ENCODE measurements at regions not wholly inside any gene's neighbourhood (a gene's known extent, or its start where the extent isn't known, plus 50 kb on each side); places are given as distances from the start of the nearest gene placed in this dataset.

DNA sequence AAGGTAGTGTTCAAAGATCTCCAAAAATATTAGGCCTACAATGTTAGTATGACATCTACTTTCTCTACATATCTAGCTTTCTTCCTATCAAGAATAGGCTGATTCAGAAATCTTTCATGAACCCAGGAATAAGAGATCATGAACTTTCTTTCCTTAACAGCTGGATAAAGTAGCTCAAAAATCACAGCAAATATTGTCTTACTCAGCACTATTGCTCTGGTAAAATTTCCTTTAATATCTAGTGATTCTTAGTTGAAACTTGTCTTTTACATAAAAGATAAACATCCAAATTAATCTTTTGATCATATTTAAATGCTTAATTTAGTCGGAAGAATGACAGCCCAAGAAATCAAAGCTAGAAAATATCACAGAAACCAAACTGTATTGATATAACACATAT lies 131.9 kb downstream of the NOL4 start:
- Histone ChIP-seq H3K9me3 (ENCODE audit: control insufficient read depth, low read length) (no peaks in the 10 kb centered on the region), H3K27me3 (ENCODE audit: control insufficient read depth in 1 of 2, insufficient read depth in 1 of 2, low read length in 2 of 2) (no peaks in the 10 kb centered on the region), H2BK120ac (ENCODE audit: low read depth, low read length) (no peak overlapping the region), H3K4me2 (ENCODE audit: low read length, poor library complexity, severe bottlenecking) (no peak overlapping the region), H4K8ac (ENCODE audit: low read length) (no peak overlapping the region), H3K27ac (ENCODE audit: low read length, poor library complexity, severe bottlenecking) (no peak overlapping the region), H3K36me3 (ENCODE audit: control insufficient read depth in 1 of 2, insufficient read depth in 2 of 2, low read depth in 1 of 2, low read length in 2 of 2) (no peaks in the 10 kb centered on the region), H3K18ac (ENCODE audit: low read depth in 1 of 2, low read length in 2 of 2) (no peak overlapping the region), H3K9ac (ENCODE audit: low read length) (no peak overlapping the region), H3K23ac (ENCODE audit: low read length in 2 of 2) (no peak overlapping the region), H3K14ac (ENCODE audit: low read length in 2 of 2) (no peak overlapping the region), H3K79me1 (replicated peaks; ENCODE audit: low read length, poor library complexity, severe bottlenecking) (no peaks in the 10 kb centered on the region), H4K91ac (ENCODE audit: low read length) (no peak overlapping the region), H3K4me3 (ENCODE audit: insufficient read depth in 1 of 2, low read depth in 1 of 2, low read length in 2 of 2) (no peak overlapping the region), H3K4ac (ENCODE audit: low read depth in 1 of 2, low read length in 2 of 2) (no peak overlapping the region), H2AFZ (ENCODE audit: low read depth, low read length) (no peak overlapping the region), H2BK15ac (ENCODE audit: low read depth, poor library complexity, severe bottlenecking) (no peak overlapping the region), H2BK12ac (ENCODE audit: low read length in 2 of 2) (no peak overlapping the region), H2BK5ac (ENCODE audit: low read depth, low read length, poor library complexity, severe bottlenecking) (no peak overlapping the region), H3K4me1 (ENCODE audit: control insufficient read depth, insufficient read depth, low read depth, low read length) (no peaks in the 10 kb centered on the region), H2AK5ac (ENCODE audit: low read length, severe bottlenecking) (no peak overlapping the region)
- no CpG with 5 or more reads among the region's 1 CpG for WGBS
- no peak for DNase-seq

DNA sequence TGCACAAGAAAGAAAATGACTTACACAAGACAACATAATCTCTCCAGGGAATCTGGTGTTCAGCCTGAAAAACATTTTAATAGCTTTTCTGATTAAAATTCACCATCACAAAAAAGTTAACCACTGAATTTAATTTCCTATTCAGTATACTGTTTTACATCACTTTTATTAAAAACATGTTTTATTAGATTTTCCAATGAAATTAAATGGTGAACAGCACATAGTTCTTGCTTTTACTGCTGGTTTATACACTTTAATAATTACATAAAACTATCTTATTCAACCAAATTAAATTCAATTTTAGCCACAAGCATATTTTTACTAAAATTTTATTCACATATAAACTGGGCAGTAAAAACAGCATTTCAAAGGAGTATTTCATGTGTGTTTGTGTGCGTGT lies 138.3 kb downstream of the NOL4 start:
- no peaks in the 10 kb centered on the region for H3K9me3 ChIP-seq (ENCODE audit: control insufficient read depth, low read length)
- H3K79me1 ChIP-seq (replicated peaks; ENCODE audit: low read length, poor library complexity, severe bottlenecking) = no peaks in the 10 kb centered on the region
- no peak overlapping the region for H2BK15ac ChIP-seq (ENCODE audit: low read depth, poor library complexity, severe bottlenecking)

DNA sequence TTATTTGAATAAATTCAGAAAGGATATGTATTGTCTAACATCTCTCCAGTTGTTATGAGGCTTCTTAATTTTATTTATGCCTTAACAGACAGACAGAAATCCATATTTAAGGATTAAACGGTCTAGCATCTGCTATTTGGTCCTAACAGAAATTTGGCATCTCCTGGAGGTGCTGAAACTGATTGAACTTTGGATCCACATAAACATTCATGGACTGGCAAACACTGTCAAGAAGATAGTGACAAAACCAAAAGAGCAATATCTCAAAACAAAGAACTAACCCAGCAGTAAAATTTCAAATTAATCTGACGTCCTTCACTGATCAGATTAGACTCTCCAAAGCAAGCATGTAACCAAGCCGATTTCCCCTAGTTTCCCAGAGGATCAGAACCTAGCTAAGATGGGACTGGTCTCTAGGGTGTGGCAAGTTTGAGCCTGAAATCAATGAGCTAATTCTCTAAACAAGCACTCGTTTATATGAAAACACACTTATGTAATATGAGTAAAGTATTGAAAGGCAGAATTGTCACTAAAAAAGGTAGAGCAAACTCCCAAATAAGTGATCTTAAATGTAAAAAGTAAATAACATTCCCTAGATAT lies 139.5 kb downstream of the NOL4 start:
- H3K4me1 ChIP-seq (ENCODE audit: control insufficient read depth, insufficient read depth, low read depth, low read length) = no peaks in the 10 kb centered on the region
- WGBS = 100% methylated on average over 3 of the region's 4 CpGs
- no peak overlapping the region for H4K8ac ChIP-seq (ENCODE audit: low read length)
- H3K4me2 ChIP-seq (ENCODE audit: low read length, poor library complexity, severe bottlenecking) = no peak overlapping the region
- no peak overlapping the region for H3K9ac ChIP-seq (ENCODE audit: low read length)
- no peak overlapping the region for H2BK15ac ChIP-seq (ENCODE audit: low read depth, poor library complexity, severe bottlenecking)
- no peak overlapping the region for H3K14ac ChIP-seq (ENCODE audit: low read length in 2 of 2)
- H2BK5ac ChIP-seq (ENCODE audit: low read depth, low read length, poor library complexity, severe bottlenecking) = no peak overlapping the region
- H3K27me3 ChIP-seq (ENCODE audit: control insufficient read depth in 1 of 2, insufficient read depth in 1 of 2, low read length in 2 of 2) = no peaks in the 10 kb centered on the region
- H3K27ac ChIP-seq (ENCODE audit: low read length, poor library complexity, severe bottlenecking) = no peak overlapping the region
- H3K79me1 ChIP-seq (replicated peaks; ENCODE audit: low read length, poor library complexity, severe bottlenecking) = no peaks in the 10 kb centered on the region
- no peak overlapping the region for H3K4me3 ChIP-seq (ENCODE audit: insufficient read depth in 1 of 2, low read depth in 1 of 2, low read length in 2 of 2)
- no peaks in the 10 kb centered on the region for H3K9me3 ChIP-seq (ENCODE audit: control insufficient read depth, low read length)
- no peak overlapping the region for H2AK5ac ChIP-seq (ENCODE audit: low read length, severe bottlenecking)
- H3K4ac ChIP-seq (ENCODE audit: low read depth in 1 of 2, low read length in 2 of 2) = no peak overlapping the region
- no peak for DNase-seq
- no peak overlapping the region for H4K91ac ChIP-seq (ENCODE audit: low read length)
- no peak overlapping the region for H3K18ac ChIP-seq (ENCODE audit: low read depth in 1 of 2, low read length in 2 of 2)
- no peak overlapping the region for H2BK12ac ChIP-seq (ENCODE audit: low read length in 2 of 2)
- no peak overlapping the region for H3K23ac ChIP-seq (ENCODE audit: low read length in 2 of 2)
- no peak overlapping the region for H2BK120ac ChIP-seq (ENCODE audit: low read depth, low read length)
- no peak overlapping the region for H2AFZ ChIP-seq (ENCODE audit: low read depth, low read length)
- no peaks in the 10 kb centered on the region for H3K36me3 ChIP-seq (ENCODE audit: control insufficient read depth in 1 of 2, insufficient read depth in 2 of 2, low read depth in 1 of 2, low read length in 2 of 2)

More for the DNA sequence above, 138.3 kb downstream of the NOL4 start:
- DNase-seq = no peak
- no peak overlapping the region for H3K4me2 ChIP-seq (ENCODE audit: low read length, poor library complexity, severe bottlenecking)
- H2AFZ ChIP-seq (ENCODE audit: low read depth, low read length) = no peak overlapping the region
- no peaks in the 10 kb centered on the region for H3K36me3 ChIP-seq (ENCODE audit: control insufficient read depth in 1 of 2, insufficient read depth in 2 of 2, low read depth in 1 of 2, low read length in 2 of 2)
- H3K18ac ChIP-seq (ENCODE audit: low read depth in 1 of 2, low read length in 2 of 2) = no peak overlapping the region
- H3K27ac ChIP-seq (ENCODE audit: low read length, poor library complexity, severe bottlenecking) = no peak overlapping the region
- H3K4me1 ChIP-seq (ENCODE audit: control insufficient read depth, insufficient read depth, low read depth, low read length) = no peaks in the 10 kb centered on the region
- no peak overlapping the region for H4K91ac ChIP-seq (ENCODE audit: low read length)
- H2BK5ac ChIP-seq (ENCODE audit: low read depth, low read length, poor library complexity, severe bottlenecking) = no peak overlapping the region
- no peak overlapping the region for H2AK5ac ChIP-seq (ENCODE audit: low read length, severe bottlenecking)
- no peak overlapping the region for H3K14ac ChIP-seq (ENCODE audit: low read length in 2 of 2)
- H3K4me3 ChIP-seq (ENCODE audit: insufficient read depth in 1 of 2, low read depth in 1 of 2, low read length in 2 of 2) = no peak overlapping the region
- no peak overlapping the region for H3K4ac ChIP-seq (ENCODE audit: low read depth in 1 of 2, low read length in 2 of 2)
- WGBS = no CpG with 5 or more reads among the region's 1 CpG
- H2BK120ac ChIP-seq (ENCODE audit: low read depth, low read length) = no peak overlapping the region
- H3K9ac ChIP-seq (ENCODE audit: low read length) = no peak overlapping the region
- no peak overlapping the region for H4K8ac ChIP-seq (ENCODE audit: low read length)
- no peak overlapping the region for H3K23ac ChIP-seq (ENCODE audit: low read length in 2 of 2)
- no peak overlapping the region for H2BK12ac ChIP-seq (ENCODE audit: low read length in 2 of 2)
- no peaks in the 10 kb centered on the region for H3K27me3 ChIP-seq (ENCODE audit: control insufficient read depth in 1 of 2, insufficient read depth in 1 of 2, low read length in 2 of 2)

DNA sequence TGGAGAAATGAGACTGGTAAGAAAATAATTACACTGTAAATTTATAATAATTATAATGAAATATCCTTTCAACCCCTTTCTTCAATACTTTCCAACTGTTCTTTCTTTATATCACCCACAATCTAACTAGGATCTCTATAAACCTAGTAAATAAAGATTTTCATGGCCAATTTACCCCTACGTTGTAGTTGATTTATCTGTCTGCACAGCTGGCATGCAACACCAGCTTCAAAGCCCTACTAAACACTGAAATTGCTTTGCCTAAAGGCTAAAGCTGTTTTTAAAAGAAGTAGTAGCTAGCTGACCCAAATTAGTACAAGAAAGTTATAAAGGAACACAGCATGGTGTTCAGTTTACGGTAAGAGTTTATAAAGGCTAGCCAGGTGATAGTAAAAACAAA lies 140.1 kb downstream of the NOL4 start:
- Histone ChIP-seq H3K18ac (ENCODE audit: low read depth in 1 of 2, low read length in 2 of 2) (no peak overlapping the region), H2BK12ac (ENCODE audit: low read length in 2 of 2) (no peak overlapping the region), H3K23ac (ENCODE audit: low read length in 2 of 2) (no peak overlapping the region), H3K4me2 (ENCODE audit: low read length, poor library complexity, severe bottlenecking) (no peak overlapping the region), H3K14ac (ENCODE audit: low read length in 2 of 2) (no peak overlapping the region), H3K27me3 (ENCODE audit: control insufficient read depth in 1 of 2, insufficient read depth in 1 of 2, low read length in 2 of 2) (no peaks in the 10 kb centered on the region), H2BK15ac (ENCODE audit: low read depth, poor library complexity, severe bottlenecking) (no peak overlapping the region), H3K4me3 (ENCODE audit: insufficient read depth in 1 of 2, low read depth in 1 of 2, low read length in 2 of 2) (no peak overlapping the region), H4K91ac (ENCODE audit: low read length) (no peak overlapping the region), H3K79me1 (replicated peaks; ENCODE audit: low read length, poor library complexity, severe bottlenecking) (no peaks in the 10 kb centered on the region), H3K4me1 (ENCODE audit: control insufficient read depth, insufficient read depth, low read depth, low read length) (no peaks in the 10 kb centered on the region), H3K4ac (ENCODE audit: low read depth in 1 of 2, low read length in 2 of 2) (no peak overlapping the region), H4K8ac (ENCODE audit: low read length) (no peak overlapping the region), H2BK5ac (ENCODE audit: low read depth, low read length, poor library complexity, severe bottlenecking) (no peak overlapping the region), H2AK5ac (ENCODE audit: low read length, severe bottlenecking) (no peak overlapping the region), H3K36me3 (ENCODE audit: control insufficient read depth in 1 of 2, insufficient read depth in 2 of 2, low read depth in 1 of 2, low read length in 2 of 2) (no peaks in the 10 kb centered on the region), H3K9me3 (ENCODE audit: control insufficient read depth, low read length) (no peaks in the 10 kb centered on the region), H2BK120ac (ENCODE audit: low read depth, low read length) (no peak overlapping the region), H3K27ac (ENCODE audit: low read length, poor library complexity, severe bottlenecking) (no peak overlapping the region), H3K9ac (ENCODE audit: low read length) (no peak overlapping the region), H2AFZ (ENCODE audit: low read depth, low read length) (no peak overlapping the region)
- WGBS = 86% methylated on average over 2 of the region's 2 CpGs
- DNase-seq = no peak

All from mesenchymal stem cell (in vitro differentiated cells and primary cell).